ENCODE measurements at regions not wholly inside any gene's neighbourhood (a gene's known extent, or its start where the extent isn't known, plus 50 kb on each side); places are given as distances from the start of the nearest gene placed in this dataset.

- no peak for TF ChIP-seq ZFP3 (CRISPR knock-in tag; IDR thresholded peaks at IDR 0.05)
- no peak for ATAC-seq
Measured at GRCh38 chr2:56952871-56953270, 769.1 kb downstream of the CCDC85A start.

- ATAC-seq = no peak
- TF ChIP-seq ZNF70 (CRISPR knock-in tag; IDR thresholded peaks at IDR 0.05) (no peak), TCF4 (CRISPR knock-in tag; IDR thresholded peaks at IDR 0.05; ENCODE audit: borderline replicate concordance) (no peak), ZFP3 (CRISPR knock-in tag; IDR thresholded peaks at IDR 0.05) (no peak), PATZ1 (CRISPR knock-in tag; IDR thresholded peaks at IDR 0.05; ENCODE audit: borderline replicate concordance) (no peak), ZC3H10 (CRISPR knock-in tag; IDR thresholded peaks at IDR 0.05) (no peak), TSHZ2 (CRISPR knock-in tag; IDR thresholded peaks at IDR 0.05) (no peak), GLIS3 (CRISPR knock-in tag; IDR thresholded peaks at IDR 0.05) (no peak), OSR1 (CRISPR knock-in tag; IDR thresholded peaks at IDR 0.05) (no peak), TOX (CRISPR knock-in tag; IDR thresholded peaks at IDR 0.05; ENCODE audit: borderline replicate concordance) (no peak), ARNTL (CRISPR knock-in tag; IDR thresholded peaks at IDR 0.05; ENCODE audit: borderline replicate concordance, low read depth) (no peak), ESRRG (CRISPR knock-in tag; IDR thresholded peaks at IDR 0.05) (no peak), SNAI2 (CRISPR knock-in tag; IDR thresholded peaks at IDR 0.05) (no peak), POU6F1 (CRISPR knock-in tag; IDR thresholded peaks at IDR 0.05; ENCODE audit: borderline replicate concordance, low read depth) (no peak), ZNF565 (CRISPR knock-in tag; conservative IDR thresholded peaks at IDR 0.05; ENCODE audit: low read depth) (no peak), CREB5 (CRISPR knock-in tag; IDR thresholded peaks at IDR 0.05; ENCODE audit: low read depth) (no peak), ZFP30 (CRISPR knock-in tag; IDR thresholded peaks at IDR 0.05) (no peak), ISL1 (CRISPR knock-in tag; IDR thresholded peaks at IDR 0.05) (no peak), BACH2 (CRISPR knock-in tag; IDR thresholded peaks at IDR 0.05; ENCODE audit: borderline replicate concordance) (no peak), CSDC2 (CRISPR knock-in tag; IDR thresholded peaks at IDR 0.05) (no peak)
Measured at GRCh38 chr2:56960581-56960980, 776.8 kb downstream of the CCDC85A start.

GRCh38 chr2:56962673-56963072 lies 778.9 kb downstream of the CCDC85A start:
- no peak for ATAC-seq
- no peak for TF ChIP-seq POU6F1 (CRISPR knock-in tag; IDR thresholded peaks at IDR 0.05; ENCODE audit: borderline replicate concordance, low read depth)
- TF ChIP-seq SNAI2 (CRISPR knock-in tag; IDR thresholded peaks at IDR 0.05) = no peak
- TF ChIP-seq GLIS3 (CRISPR knock-in tag; IDR thresholded peaks at IDR 0.05) = no peak
- TF ChIP-seq ARNTL (CRISPR knock-in tag; IDR thresholded peaks at IDR 0.05; ENCODE audit: borderline replicate concordance, low read depth) = no peak
- TF ChIP-seq TOX (CRISPR knock-in tag; IDR thresholded peaks at IDR 0.05; ENCODE audit: borderline replicate concordance) = no peak
- no peak for TF ChIP-seq ISL1 (CRISPR knock-in tag; IDR thresholded peaks at IDR 0.05)
- no peak for TF ChIP-seq CREB5 (CRISPR knock-in tag; IDR thresholded peaks at IDR 0.05; ENCODE audit: low read depth)
- TF ChIP-seq OSR1 (CRISPR knock-in tag; IDR thresholded peaks at IDR 0.05) = no peak
- TF ChIP-seq CSRNP3 (CRISPR knock-in tag; IDR thresholded peaks at IDR 0.05) = no peak
- no peak for TF ChIP-seq CSDC2 (CRISPR knock-in tag; IDR thresholded peaks at IDR 0.05)
- TF ChIP-seq ZC3H10 (CRISPR knock-in tag; IDR thresholded peaks at IDR 0.05) = no peak
- no peak for TF ChIP-seq ESRRG (CRISPR knock-in tag; IDR thresholded peaks at IDR 0.05)
- TF ChIP-seq ZNF70 (CRISPR knock-in tag; IDR thresholded peaks at IDR 0.05) = no peak
- TF ChIP-seq TSHZ2 (CRISPR knock-in tag; IDR thresholded peaks at IDR 0.05) = no peak
- no peak for TF ChIP-seq ZNF8 (CRISPR knock-in tag; IDR thresholded peaks at IDR 0.05)
- TF ChIP-seq RARB (CRISPR knock-in tag; IDR thresholded peaks at IDR 0.05) = no peak

Data from SK-N-SH treated with all-trans-retinoic acid at 6 μM for 48 hours (cell line).